Pons (tissue), 1 donor: ENCODE measurements at regions not wholly inside any gene's neighbourhood (a gene's known extent, or its start where the extent isn't known, plus 50 kb on each side); places are given as distances from the start of the nearest gene placed in this dataset.
A peak's percentile ranks its signal among the peaks of the same experiment; 100 is the strongest.

Experiments used
- DNase-seq: peaks from one replicate; pipeline ENCODE4 v3.0.0-alpha.2; 2016; ENCODE audit warnings: low spot score

- no peak for DNase-seq
These were observed 105.7 kb upstream of the KL start for GRCh38 chr13:32910530-32910929.

- peak; percentile 51 for DNase-seq
These were observed 104.7 kb upstream of the KL start for GRCh38 chr13:32911506-32911905.

- DNase-seq = no peak
These were observed 101.5 kb upstream of the KL start for GRCh38 chr13:32914686-32915085.

GRCh38 chr13:32917504-32917903 is 98.7 kb upstream of the KL start:
- no peak for DNase-seq

- DNase-seq = no peak
These were observed 92.5 kb upstream of the KL start for GRCh38 chr13:32923725-32924124.

- no peak for DNase-seq
These were observed 91.3 kb upstream of the KL start for GRCh38 chr13:32924886-32925285.

GRCh38 chr13:32925506-32925905 is 90.7 kb upstream of the KL start:
- DNase-seq = no peak

- no peak for DNase-seq
These were observed 83.8 kb upstream of the KL start for GRCh38 chr13:32932376-32932775.

GRCh38 chr13:32936716-32937115 is 79.5 kb upstream of the KL start:
- no peak for DNase-seq

GRCh38 chr13:32938314-32938713 is 77.9 kb upstream of the KL start:
- DNase-seq = no peak

- DNase-seq = no peak
These were observed 77.3 kb upstream of the KL start for GRCh38 chr13:32938907-32939306.

- DNase-seq = peak; percentile 37
These were observed 75.6 kb upstream of the KL start for GRCh38 chr13:32940601-32941000.

- DNase-seq = no peak
These were observed 74.9 kb upstream of the KL start for GRCh38 chr13:32941368-32941767.

- DNase-seq = no peak
These were observed 69.7 kb upstream of the KL start for GRCh38 chr13:32946558-32946957.

GRCh38 chr13:32947411-32948276 is 68.6 kb upstream of the KL start:
- no peak for DNase-seq

- no peak for DNase-seq
These were observed 66.4 kb upstream of the KL start for GRCh38 chr13:32949820-32950219.

GRCh38 chr13:32951580-32951979 is 64.6 kb upstream of the KL start:
- no peak for DNase-seq

- no peak for DNase-seq
These were observed 60.2 kb upstream of the KL start for GRCh38 chr13:32955881-32956594.

GRCh38 chr13:32956595-32956933 is 59.7 kb upstream of the KL start:
- no peak for DNase-seq

- no peak for DNase-seq
These were observed 55.6 kb upstream of the KL start for GRCh38 chr13:32960626-32961025.

- no peak for DNase-seq
These were observed 54.5 kb upstream of the KL start for GRCh38 chr13:32961724-32962123.

- no peak for DNase-seq
These were observed 53.9 kb upstream of the KL start for GRCh38 chr13:32962342-32962741.

- DNase-seq = no peak
These were observed 51.2 kb upstream of the KL start for GRCh38 chr13:32964987-32965386.
